Neural crest cell (in vitro differentiated cells): ENCODE measurements at regions not wholly inside any gene's neighbourhood (a gene's known extent, or its start where the extent isn't known, plus 50 kb on each side); places are given as distances from the start of the nearest gene placed in this dataset.

Source experiments
- DNase-seq: peaks from one replicate; pipeline ENCODE4 v3.0.0; 2021; ENCODE audit warnings: low read depth, mixed read lengths, low spot score
- H3K27ac Mint-ChIP-seq: one replicate; pipeline ENCODE4 v1.8.0; 2021; ENCODE audit warnings: mild to moderate bottlenecking, mixed read lengths; ENCODE audit not compliant: unreplicated experiment
- H3K27me3 Mint-ChIP-seq: 2 replicates; pipeline ENCODE4 v1.8.0; 2021; ENCODE audit warnings: low read depth, mild to moderate bottlenecking, mixed read lengths
- H3K36me3 Mint-ChIP-seq: 2 replicates; pipeline ENCODE4 v1.8.0; 2021; ENCODE audit warnings: low read depth, mild to moderate bottlenecking, mixed read lengths
- H3K4me1 Mint-ChIP-seq: 2 replicates; pipeline ENCODE4 v1.8.0; 2021; ENCODE audit warnings: mixed read lengths
- H3K4me3 Mint-ChIP-seq: one replicate; pipeline ENCODE4 v1.8.0; 2021; ENCODE audit warnings: mild to moderate bottlenecking, mixed read lengths
- H3K9me3 Mint-ChIP-seq: 2 replicates; pipeline ENCODE4 v1.8.0; 2021; ENCODE audit warnings: mixed read lengths
- CTCF ChIP-seq: fragments of 200-600 bp; sonication (generic); conservative IDR thresholded peaks from 2 replicates; pipeline ENCODE4 v1.5.0; 2021; ENCODE audit warnings: antibody characterized with exemption, mild to moderate bottlenecking

GRCh38 chr2:37774976-37775907 is 103.8 kb upstream of the CDC42EP3 start:
- Mint-ChIP-seq H3K27me3 (no peaks in the 10 kb centered on the region), H3K27ac (no peak overlapping the region), H3K4me3 (no peak overlapping the region), H3K36me3 (no peaks in the 10 kb centered on the region), H3K4me1 (peaks cover 29% of the 10 kb centered on the region), H3K9me3 (no peaks in the 10 kb centered on the region)
- no peak for TF ChIP-seq CTCF
- DNase-seq: no peak

- Mint-ChIP-seq H3K4me3 (no peak overlapping the region), H3K36me3 (no peaks in the 10 kb centered on the region), H3K27me3 (no peaks in the 10 kb centered on the region), H3K4me1 (peaks cover 29% of the 10 kb centered on the region), H3K9me3 (no peaks in the 10 kb centered on the region), H3K27ac (peak overlapping the region; percentile 47)
- no peak for DNase-seq
- TF ChIP-seq CTCF: no peak
Observed at GRCh38 chr2:37775908-37776250, 104.4 kb upstream of the CDC42EP3 start.

GRCh38 chr2:37776487-37776886 is 105.0 kb upstream of the CDC42EP3 start:
- TF ChIP-seq CTCF: no peak
- Mint-ChIP-seq H3K4me3 (no peak overlapping the region), H3K4me1 (peaks cover 29% of the 10 kb centered on the region), H3K27ac (no peak overlapping the region), H3K27me3 (no peaks in the 10 kb centered on the region), H3K9me3 (no peaks in the 10 kb centered on the region), H3K36me3 (no peaks in the 10 kb centered on the region)
- no peak for DNase-seq

GRCh38 chr2:37779139-37779538 is 107.7 kb upstream of the CDC42EP3 start:
- Mint-ChIP-seq H3K36me3 (no peaks in the 10 kb centered on the region), H3K27me3 (no peaks in the 10 kb centered on the region), H3K9me3 (no peaks in the 10 kb centered on the region), H3K4me1 (peaks cover 18% of the 10 kb centered on the region), H3K4me3 (no peak overlapping the region), H3K27ac (no peak overlapping the region)
- DNase-seq: no peak
- TF ChIP-seq CTCF: no peak

GRCh38 chr2:37779611-37780386 is 108.4 kb upstream of the CDC42EP3 start:
- peaks cover 13% of the 10 kb centered on the region for H3K4me1 Mint-ChIP-seq
- DNase-seq: no peak
- no peaks in the 10 kb centered on the region for H3K36me3 Mint-ChIP-seq

More at GRCh38 chr2:37779611-37780386, 108.4 kb upstream of the CDC42EP3 start:
- no peak overlapping the region for H3K4me3 Mint-ChIP-seq
- no peak for TF ChIP-seq CTCF
- H3K27me3 Mint-ChIP-seq: no peaks in the 10 kb centered on the region
- H3K9me3 Mint-ChIP-seq: no peaks in the 10 kb centered on the region
- no peak overlapping the region for H3K27ac Mint-ChIP-seq
